A549 (cell line): ENCODE measurements at regions not wholly inside any gene's neighbourhood (a gene's known extent, or its start where the extent isn't known, plus 50 kb on each side); places are given as distances from the start of the nearest gene placed in this dataset.

Experiments used
- ATAC-seq, 2 experiments: fragments of 200-7000 bp in 1 of 2; fragments of >200 bp in 1 of 2; cut with Nextera tagmentation in 1 of 2; cut with Tn5 transposase in 1 of 2; 3 replicates each; pipeline versions ENCODE4 v1.8.0 to v1.9.1; 2018 to 2020; ENCODE audit warnings: mild to moderate bottlenecking in 1 of 2, moderate library complexity in 1 of 2
- CTCF ChIA-PET: fragments of 300-600 bp; sonication (Branson Sonifier 250); formaldehyde crosslinking; extraction: SDS; loops from one replicate; lab custom pipeline; 2021; ENCODE audit warnings: antibody characterized with exemption, inconsistent platforms; lab: Yijun Ruan, JAX
- POLR2A ChIA-PET: fragments of 350-600 bp; formaldehyde crosslinking; extraction: SDS; loops from one replicate; lab custom pipeline; 2021; ENCODE audit warnings: antibody characterized with exemption, inconsistent platforms; lab: Yijun Ruan, JAX
- DNase-seq, 2 experiments: peaks; one replicate each; pipeline versions ENCODE4 v3.0.0 to v3.0.0-alpha.2; 2011 to 2016; ENCODE audit warnings: low read depth in 1 of 2, low spot score in 1 of 2
- FAIRE-seq: peaks from 2 replicates; lab custom pipeline; 2011; peaks lifted over from hg19 to GRCh38; lab: Jason Lieb, UNC
- H3K27ac ChIP-seq, 2 experiments: fragments of >200 bp; sonication (Bioruptor Twin); formaldehyde crosslinking; 3 replicates each; pipeline ENCODE4 v1.5.1; 2016 to 2017
- H3K4me1 ChIP-seq: fragments of >200 bp; sonication (Bioruptor Twin); formaldehyde crosslinking; 3 replicates; pipeline ENCODE4 v1.6.1; 2016
- H3K4me2 ChIP-seq: fragments of >200 bp; sonication (Bioruptor Twin); formaldehyde crosslinking; 3 replicates; pipeline ENCODE4 v1.6.1; 2016
- H3K4me3 ChIP-seq: fragments of >200 bp; sonication (Bioruptor Twin); formaldehyde crosslinking; 3 replicates; pipeline ENCODE4 v1.5.1; 2016
- H3K9me3 ChIP-seq: fragments of >200 bp; sonication (Bioruptor Twin); formaldehyde crosslinking; 3 replicates; pipeline ENCODE4 v1.6.1; 2016
- BHLHE40 ChIP-seq: IDR thresholded peaks from 2 replicates; pipeline ENCODE4 v1.6.1; 2012; ENCODE audit warnings: low read depth, low read length, inconsistent platforms
- CBX2 ChIP-seq: fragments of 200-600 bp; sonication (generic); IDR thresholded peaks from 2 replicates; pipeline ENCODE4 v1.6.1; 2016; ENCODE audit warnings: low read depth, mild to moderate bottlenecking, borderline replicate concordance
- CBX8 ChIP-seq: fragments of 200-600 bp; sonication (generic); IDR thresholded peaks from 2 replicates; pipeline ENCODE4 v1.6.1; 2016
- CHD2 ChIP-seq: fragments of 150-350 bp; IDR thresholded peaks from 2 replicates; pipeline ENCODE4 v1.6.1; 2014; ENCODE audit warnings: low read length; ENCODE audit not compliant: partially characterized antibody
- EP300 ChIP-seq, 2 experiments: fragments of >200 bp; sonication (Bioruptor Twin); formaldehyde crosslinking; IDR thresholded peaks; 2 replicates in 1 of 2; 3 replicates in 1 of 2; pipeline ENCODE4 v1.6.1; 2016 to 2017
- HDAC2 ChIP-seq: fragments of 200-600 bp; sonication (generic); IDR thresholded peaks from 2 replicates; pipeline ENCODE4 v1.6.1; 2016
- HEYL ChIP-seq: fragments of 250-450 bp; sonication (Bioruptor Pico); IDR thresholded peaks from 2 replicates; pipeline ENCODE4 v1.8.0; 2021; ENCODE audit warnings: mild to moderate bottlenecking, moderate library complexity
- KDM5A ChIP-seq: fragments of 200-600 bp; sonication (generic); IDR thresholded peaks from 2 replicates; pipeline ENCODE4 v1.6.1; 2016; ENCODE audit warnings: antibody characterized with exemption, mild to moderate bottlenecking
- MAFK ChIP-seq: fragments of 450-650 bp; IDR thresholded peaks from 2 replicates; pipeline ENCODE4 v1.6.1; 2014; ENCODE audit not compliant: partially characterized antibody
- MAZ ChIP-seq: fragments of 150-350 bp; IDR thresholded peaks from 2 replicates; pipeline ENCODE4 v1.6.1; 2014; ENCODE audit warnings: antibody characterized with exemption, low read depth, low read length, borderline replicate concordance
- NFE2L2 ChIP-seq: fragments of 150-350 bp; conservative IDR thresholded peaks from 2 replicates; pipeline ENCODE4 v1.6.1; 2014; ENCODE audit warnings: low read length
- NPAS2 ChIP-seq: fragments of 250-450 bp; sonication (Bioruptor Pico); IDR thresholded peaks from 2 replicates; pipeline ENCODE4 v1.8.0; 2022; ENCODE audit warnings: mild to moderate bottlenecking, moderate library complexity, borderline replicate concordance
- PHF8 ChIP-seq: fragments of 200-600 bp; sonication (generic); IDR thresholded peaks from 2 replicates; pipeline ENCODE4 v1.6.1; 2016; ENCODE audit warnings: low read depth, mild to moderate bottlenecking, antibody characterized with exemption, moderate library complexity, borderline replicate concordance
- POLR2A ChIP-seq: IDR thresholded peaks from 2 replicates; pipeline ENCODE4 v1.6.1; 2012; ENCODE audit warnings: mild to moderate bottlenecking, low read length
- POLR2AphosphoS2 ChIP-seq: conservative IDR thresholded peaks from 2 replicates; pipeline ENCODE4 v1.6.1; 2012; ENCODE audit warnings: low read length, improper control_type of control experiment, inconsistent platforms
- RAD21 ChIP-seq, 2 experiments: fragments of >200 bp in 1 of 2; sonication (Bioruptor Twin) in 1 of 2; formaldehyde crosslinking in 1 of 2; IDR thresholded peaks in 1 of 2; conservative IDR thresholded peaks in 1 of 2; 2 replicates in 1 of 2; 3 replicates in 1 of 2; pipeline ENCODE4 v1.6.1; 2012 to 2018; ENCODE audit warnings: inconsistent platforms in 1 of 2
- RARB ChIP-seq: fragments of 250-450 bp; sonication (Bioruptor Pico); IDR thresholded peaks from 2 replicates; pipeline ENCODE4 v1.8.0; 2021; ENCODE audit warnings: mild to moderate bottlenecking, moderate library complexity
- RNF2 ChIP-seq: fragments of 200-600 bp; sonication (generic); IDR thresholded peaks from 2 replicates; pipeline ENCODE4 v1.6.1; 2016; ENCODE audit warnings: low read depth, mild to moderate bottlenecking, antibody characterized with exemption, moderate library complexity, borderline replicate concordance
- SMC3 ChIP-seq: fragments of >200 bp; sonication (Bioruptor Twin); formaldehyde crosslinking; IDR thresholded peaks from 3 replicates; pipeline ENCODE4 v1.6.1; 2018; ENCODE audit warnings: inconsistent platforms
- SREBF2 ChIP-seq: fragments of 450-650 bp; IDR thresholded peaks from 2 replicates; pipeline ENCODE4 v1.6.1; 2014; ENCODE audit warnings: mild to moderate bottlenecking, moderate library complexity
- TFCP2L1 ChIP-seq: fragments of 250-450 bp; sonication (Bioruptor Pico); IDR thresholded peaks from 2 replicates; pipeline ENCODE4 v1.5.0; 2021; ENCODE audit warnings: mild to moderate bottlenecking
- ZNF302 ChIP-seq: fragments of 250-450 bp; sonication (Bioruptor Pico); IDR thresholded peaks from 2 replicates; pipeline ENCODE4 v1.9.0; 2021; ENCODE audit warnings: inconsistent platforms, mild to moderate bottlenecking, moderate library complexity
- WGBS: methylation state at CpG from one replicate; pipeline ENCODE4 v1.1.6; 2017; ENCODE audit errors: missing lambda C conversion rate; 5-methylcytosine and 5-hydroxymethylcytosine counted together
- TF ChIP-seq, protein P1 (sequence below): fragments of 150-350 bp; IDR thresholded peaks from 2 replicates; pipeline ENCODE4 v1.6.1; 2014; ENCODE audit warnings: low read depth, mild to moderate bottlenecking, low read length
- TF ChIP-seq, protein P2 (sequence below): fragments of 450-650 bp; IDR thresholded peaks from 2 replicates; pipeline ENCODE4 v1.6.1; 2014; ENCODE audit warnings: antibody characterized with exemption
- TF ChIP-seq, protein P3 (sequence below): fragments of >200 bp; sonication (Bioruptor Twin); formaldehyde crosslinking; IDR thresholded peaks from 2 replicates; pipeline ENCODE4 v1.6.1; 2016
- TF ChIP-seq, protein P4 (sequence below): fragments of 200-600 bp; sonication (generic); IDR thresholded peaks from 2 replicates; pipeline ENCODE4 v1.6.1; 2016; ENCODE audit warnings: antibody characterized with exemption, mild to moderate bottlenecking, moderate library complexity
- TF ChIP-seq, protein P5 (sequence below): fragments of >200 bp; sonication (Bioruptor Twin); formaldehyde crosslinking; IDR thresholded peaks from 3 replicates; pipeline ENCODE4 v1.6.1; 2016

DNA sequence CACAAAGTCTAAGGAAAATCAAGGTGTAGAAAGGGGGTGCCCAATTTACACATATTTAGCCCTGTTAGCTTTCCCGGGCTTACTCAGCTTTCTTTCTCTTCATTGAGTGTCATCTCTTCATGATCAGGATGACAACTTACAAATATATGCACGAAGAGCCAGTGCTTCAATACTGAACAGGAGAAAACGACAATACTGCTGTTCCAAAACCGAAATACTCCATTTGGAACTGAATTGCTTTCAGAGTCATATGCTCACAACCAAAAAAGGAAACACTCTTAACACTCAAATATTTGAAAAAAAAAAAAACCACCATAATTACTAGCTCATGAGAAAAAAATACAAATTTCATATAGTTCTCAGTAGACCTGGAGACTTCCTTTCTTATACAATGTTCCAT lies 272.1 kb upstream of the DUSP10 start:
- ATAC-seq (no peak), FAIRE-seq (no peak), DNase-seq (no peak)
- no peak overlapping the region for H3K4me2 ChIP-seq
- H3K4me3 ChIP-seq = no peak overlapping the region
- no peaks in the 10 kb centered on the region for H3K9me3 ChIP-seq
- WGBS = 19% methylated on average over 4 of the region's 4 CpGs
- H3K27ac ChIP-seq = no peak overlapping the region
- TF ChIP-seq CBX8 (no peak), EP300 (IDR thresholded peaks at IDR 0.05) (no peak), RNF2 (no peak)
- TF ChIP-seq, protein P1, sequence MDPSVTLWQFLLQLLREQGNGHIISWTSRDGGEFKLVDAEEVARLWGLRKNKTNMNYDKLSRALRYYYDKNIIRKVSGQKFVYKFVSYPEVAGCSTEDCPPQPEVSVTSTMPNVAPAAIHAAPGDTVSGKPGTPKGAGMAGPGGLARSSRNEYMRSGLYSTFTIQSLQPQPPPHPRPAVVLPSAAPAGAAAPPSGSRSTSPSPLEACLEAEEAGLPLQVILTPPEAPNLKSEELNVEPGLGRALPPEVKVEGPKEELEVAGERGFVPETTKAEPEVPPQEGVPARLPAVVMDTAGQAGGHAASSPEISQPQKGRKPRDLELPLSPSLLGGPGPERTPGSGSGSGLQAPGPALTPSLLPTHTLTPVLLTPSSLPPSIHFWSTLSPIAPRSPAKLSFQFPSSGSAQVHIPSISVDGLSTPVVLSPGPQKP = no peak
- TF ChIP-seq, protein P2, sequence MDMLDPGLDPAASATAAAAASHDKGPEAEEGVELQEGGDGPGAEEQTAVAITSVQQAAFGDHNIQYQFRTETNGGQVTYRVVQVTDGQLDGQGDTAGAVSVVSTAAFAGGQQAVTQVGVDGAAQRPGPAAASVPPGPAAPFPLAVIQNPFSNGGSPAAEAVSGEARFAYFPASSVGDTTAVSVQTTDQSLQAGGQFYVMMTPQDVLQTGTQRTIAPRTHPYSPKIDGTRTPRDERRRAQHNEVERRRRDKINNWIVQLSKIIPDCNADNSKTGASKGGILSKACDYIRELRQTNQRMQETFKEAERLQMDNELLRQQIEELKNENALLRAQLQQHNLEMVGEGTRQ = no peak
- TF ChIP-seq, all 56 proteins: peak for 0
- no peaks in the 10 kb centered on the region for H3K4me1 ChIP-seq
- CTCF ChIA-PET = interaction anchor here (0.9 to 1.4 kb wide), 3 partner anchors 12 to 536 kb away, joined by 3 to 4 read pairs (median 3); no protein-coding TSS in a partner anchor
- POLR2A ChIA-PET = no interaction called here

DNA sequence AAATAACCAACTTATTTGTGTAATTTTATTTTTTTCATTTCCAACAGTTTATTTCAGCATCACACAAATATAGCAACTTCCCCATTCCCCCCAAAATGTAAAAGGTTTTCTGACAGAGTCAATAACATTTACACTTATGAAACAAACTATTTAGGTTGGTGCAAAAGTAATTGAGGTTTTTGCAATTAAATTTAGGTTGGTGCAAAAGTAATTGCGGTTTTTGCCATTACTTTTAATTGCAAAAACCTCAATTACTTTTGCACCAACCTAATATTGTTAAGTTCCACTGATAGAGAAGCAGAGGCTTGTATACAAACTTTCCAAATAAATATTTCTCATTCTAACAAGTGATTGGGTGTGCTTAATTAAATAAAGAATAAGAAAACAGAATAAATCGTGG lies 270.9 kb upstream of the DUSP10 start:
- FAIRE-seq = no peak
- CTCF ChIA-PET = interaction anchor here (1.3 to 1.4 kb wide), 2 partner anchors 20 to 535 kb away, joined by 3 to 4 read pairs; no protein-coding TSS in a partner anchor
- ATAC-seq = no peak

DNA sequence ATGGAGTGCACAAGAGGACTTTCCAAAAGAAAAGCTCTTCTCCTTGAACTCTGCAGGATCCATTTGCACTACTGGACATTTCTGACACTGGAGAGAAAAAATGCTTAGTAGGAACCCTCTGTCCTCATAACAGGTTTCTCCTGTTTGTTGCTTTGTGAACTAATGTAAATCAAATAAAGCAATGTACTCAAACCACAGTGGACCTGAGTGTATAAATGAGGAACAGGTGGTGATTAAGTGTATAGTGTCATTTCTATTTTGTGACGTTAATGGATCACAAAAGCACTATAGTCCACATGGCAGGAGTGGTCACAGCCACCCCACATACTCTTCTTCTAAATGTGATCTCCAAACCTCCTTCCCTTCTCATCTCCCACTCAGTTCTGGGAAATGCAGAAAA lies 268.4 kb upstream of the DUSP10 start:
- ChIA-PET POLR2A (no interaction called here), CTCF (interaction anchor here (0.6 to 3.5 kb wide), 12 partner anchors 14 to 568 kb away, joined by 3 to 34 read pairs (median 3); partner anchors contain the start of gene DUSP10)
- Histone ChIP-seq H3K27ac (no peak overlapping the region), H3K4me2 (no peak overlapping the region), H3K9me3 (no peaks in the 10 kb centered on the region), H3K4me1 (no peaks in the 10 kb centered on the region), H3K4me3 (no peak overlapping the region)
- no peak for DNase-seq
- WGBS = 48% methylated on average over 1 of the region's 1 CpG
- no peak for FAIRE-seq
- TF ChIP-seq POLR2A (no peak), RAD21 (conservative IDR thresholded peaks at IDR 0.05 in 1 of 2, IDR thresholded peaks at IDR 0.05 in 1 of 2) (no peak), KDM5A (no peak), RARB (no peak), SMC3 (no peak), HEYL (no peak), MAFK (no peak), SREBF2 (no peak), HDAC2 (no peak), CBX2 (no peak), NPAS2 (no peak), RNF2 (no peak), CBX8 (no peak), BHLHE40 (no peak)
- TF ChIP-seq, protein P1 = no peak
- TF ChIP-seq, protein P3, sequence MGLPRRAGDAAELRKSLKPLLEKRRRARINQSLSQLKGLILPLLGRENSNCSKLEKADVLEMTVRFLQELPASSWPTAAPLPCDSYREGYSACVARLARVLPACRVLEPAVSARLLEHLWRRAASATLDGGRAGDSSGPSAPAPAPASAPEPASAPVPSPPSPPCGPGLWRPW = no peak
- TF ChIP-seq, protein P4, sequence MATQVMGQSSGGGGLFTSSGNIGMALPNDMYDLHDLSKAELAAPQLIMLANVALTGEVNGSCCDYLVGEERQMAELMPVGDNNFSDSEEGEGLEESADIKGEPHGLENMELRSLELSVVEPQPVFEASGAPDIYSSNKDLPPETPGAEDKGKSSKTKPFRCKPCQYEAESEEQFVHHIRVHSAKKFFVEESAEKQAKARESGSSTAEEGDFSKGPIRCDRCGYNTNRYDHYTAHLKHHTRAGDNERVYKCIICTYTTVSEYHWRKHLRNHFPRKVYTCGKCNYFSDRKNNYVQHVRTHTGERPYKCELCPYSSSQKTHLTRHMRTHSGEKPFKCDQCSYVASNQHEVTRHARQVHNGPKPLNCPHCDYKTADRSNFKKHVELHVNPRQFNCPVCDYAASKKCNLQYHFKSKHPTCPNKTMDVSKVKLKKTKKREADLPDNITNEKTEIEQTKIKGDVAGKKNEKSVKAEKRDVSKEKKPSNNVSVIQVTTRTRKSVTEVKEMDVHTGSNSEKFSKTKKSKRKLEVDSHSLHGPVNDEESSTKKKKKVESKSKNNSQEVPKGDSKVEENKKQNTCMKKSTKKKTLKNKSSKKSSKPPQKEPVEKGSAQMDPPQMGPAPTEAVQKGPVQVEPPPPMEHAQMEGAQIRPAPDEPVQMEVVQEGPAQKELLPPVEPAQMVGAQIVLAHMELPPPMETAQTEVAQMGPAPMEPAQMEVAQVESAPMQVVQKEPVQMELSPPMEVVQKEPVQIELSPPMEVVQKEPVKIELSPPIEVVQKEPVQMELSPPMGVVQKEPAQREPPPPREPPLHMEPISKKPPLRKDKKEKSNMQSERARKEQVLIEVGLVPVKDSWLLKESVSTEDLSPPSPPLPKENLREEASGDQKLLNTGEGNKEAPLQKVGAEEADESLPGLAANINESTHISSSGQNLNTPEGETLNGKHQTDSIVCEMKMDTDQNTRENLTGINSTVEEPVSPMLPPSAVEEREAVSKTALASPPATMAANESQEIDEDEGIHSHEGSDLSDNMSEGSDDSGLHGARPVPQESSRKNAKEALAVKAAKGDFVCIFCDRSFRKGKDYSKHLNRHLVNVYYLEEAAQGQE = no peak
- TF ChIP-seq, protein P5, sequence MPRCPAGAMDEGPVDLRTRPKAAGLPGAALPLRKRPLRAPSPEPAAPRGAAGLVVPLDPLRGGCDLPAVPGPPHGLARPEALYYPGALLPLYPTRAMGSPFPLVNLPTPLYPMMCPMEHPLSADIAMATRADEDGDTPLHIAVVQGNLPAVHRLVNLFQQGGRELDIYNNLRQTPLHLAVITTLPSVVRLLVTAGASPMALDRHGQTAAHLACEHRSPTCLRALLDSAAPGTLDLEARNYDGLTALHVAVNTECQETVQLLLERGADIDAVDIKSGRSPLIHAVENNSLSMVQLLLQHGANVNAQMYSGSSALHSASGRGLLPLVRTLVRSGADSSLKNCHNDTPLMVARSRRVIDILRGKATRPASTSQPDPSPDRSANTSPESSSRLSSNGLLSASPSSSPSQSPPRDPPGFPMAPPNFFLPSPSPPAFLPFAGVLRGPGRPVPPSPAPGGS = no peak
- ATAC-seq = no peak

More for the DNA sequence above, 270.9 kb upstream of the DUSP10 start:
- H3K4me3 ChIP-seq = no peak overlapping the region
- no peak for TF ChIP-seq NPAS2
- TF ChIP-seq MAZ = no peak
- no peak for TF ChIP-seq POLR2AphosphoS2
- TF ChIP-seq PHF8 = no peak
- TF ChIP-seq ZNF302 (CRISPR knock-in tag) = no peak
- TF ChIP-seq RNF2 = no peak
- TF ChIP-seq TFCP2L1 (CRISPR knock-in tag) = no peak
- TF ChIP-seq CHD2 = no peak
- TF ChIP-seq NFE2L2 = no peak
- TF ChIP-seq, all 56 proteins: peak for 0
- no peak overlapping the region for H3K27ac ChIP-seq
- H3K9me3 ChIP-seq = no peaks in the 10 kb centered on the region
- DNase-seq = no peak
- WGBS = 21% methylated on average over 2 of the region's 2 CpGs
- H3K4me2 ChIP-seq = no peak overlapping the region
- H3K4me1 ChIP-seq = no peaks in the 10 kb centered on the region
- POLR2A ChIA-PET = no interaction called here
